K562 (cell line): ENCODE measurements at regions not wholly inside any gene's neighbourhood (a gene's known extent, or its start where the extent isn't known, plus 50 kb on each side); places are given as distances from the start of the nearest gene placed in this dataset.

Experiments
- ATAC-seq: fragments of 200-7000 bp; cut with Tn5 transposase; 3 replicates; pipeline ENCODE4 v1.9.1; 2020; ENCODE audit warnings: moderate library complexity
- BruUV-seq: library from RNA; stranded (reverse); fragments of 400-500 nt; replicated peaks from 2 replicates; lab custom pipeline; 2021; lab: Mats Ljungman, UMichigan
- CTCF ChIA-PET: fragments of 300-600 bp; formaldehyde crosslinking; extraction: SDS; loops from one replicate; lab custom pipeline; 2021; ENCODE audit warnings: low intra/inter-chr PET ratio; lab: Yijun Ruan, JAX
- POLR2A ChIA-PET: fragments of 300-600, 350-650 bp; sonication (Branson Sonifier 250); formaldehyde crosslinking; extraction: SDS; loops from one replicate; lab custom pipeline; 2021; ENCODE audit warnings: antibody characterized with exemption, inconsistent platforms; lab: Yijun Ruan, JAX
- DNase-seq, 4 experiments: peaks; one replicate each; pipeline versions ENCODE4 v3.0.0 to v3.0.0-alpha.2; 2011 to 2018; ENCODE audit warnings: low spot score in 3 of 4, mixed read lengths in 3 of 4; ENCODE audit errors: extremely low read depth in 1 of 4
- FAIRE-seq: peaks from 2 replicates; lab custom pipeline; 2011; peaks lifted over from hg19 to GRCh38; lab: Jason Lieb, UNC
- H2AFZ ChIP-seq: 2 replicates; pipeline ENCODE4 v1.6.0; 2011; ENCODE audit warnings: low read depth, low read length, control low read depth, inconsistent platforms
- H3K27ac ChIP-seq: fragments of 200-600 bp; 3 replicates; pipeline ENCODE4 v1.8.0; 2011; ENCODE audit warnings: low read depth, mild to moderate bottlenecking, control low read depth, inconsistent platforms, low read length, moderate library complexity, mixed read lengths; ENCODE audit errors: extremely low read depth
- H3K27me3 ChIP-seq, 2 experiments: fragments of 300-600 bp in 1 of 2; 2 replicates in 1 of 2; 3 replicates in 1 of 2; pipeline versions ENCODE4 v1.6.0 to v1.8.0; 2011; ENCODE audit warnings: inconsistent platforms in 2 of 2, low read length in 2 of 2, mild to moderate bottlenecking in 1 of 2, mixed read lengths in 1 of 2, moderate library complexity in 1 of 2; ENCODE audit not compliant: control insufficient read depth in 2 of 2, insufficient read depth in 2 of 2
- H3K36me3 ChIP-seq: fragments of 300-600 bp; 3 replicates; pipeline ENCODE4 v1.8.0; 2011; ENCODE audit warnings: mild to moderate bottlenecking, low read length, inconsistent platforms; ENCODE audit not compliant: control insufficient read depth, insufficient read depth
- H3K4me1 ChIP-seq, 2 experiments: fragments of 200-600 bp in 1 of 2; replicated peaks in 1 of 2; 2 replicates in 1 of 2; 3 replicates in 1 of 2; pipeline versions ENCODE4 v1.5.1 to v1.8.0; 2011; ENCODE audit warnings: inconsistent platforms in 2 of 2, low read length in 2 of 2, mild to moderate bottlenecking in 1 of 2, mixed read lengths in 1 of 2, moderate library complexity in 1 of 2; ENCODE audit not compliant: control insufficient read depth in 2 of 2, insufficient read depth in 2 of 2
- H3K4me2 ChIP-seq: 2 replicates; pipeline ENCODE4 v1.6.1; 2011; ENCODE audit warnings: low read length, control low read depth, inconsistent platforms, mixed read lengths; ENCODE audit not compliant: insufficient read depth
- H3K4me3 ChIP-seq: fragments of 200-600 bp; sonication (generic), shearing (Covaris generic); 2 replicates; pipeline ENCODE4 v1.5.1; 2016; ENCODE audit warnings: control low read depth, inconsistent platforms
- H3K79me2 ChIP-seq: fragments of 200-600 bp; 3 replicates; pipeline ENCODE4 v1.8.0; 2011; ENCODE audit warnings: low read length, inconsistent platforms; ENCODE audit not compliant: control insufficient read depth, insufficient read depth
- H3K9ac ChIP-seq, 2 experiments: 2 replicates each; pipeline versions ENCODE4 v1.6.0 to v1.6.1; 2011; ENCODE audit warnings: low read depth in 2 of 2, low read length in 2 of 2, control low read depth in 1 of 2, inconsistent platforms in 1 of 2, mild to moderate bottlenecking in 1 of 2, mixed read lengths in 1 of 2; ENCODE audit not compliant: insufficient read depth in 1 of 2
- H3K9me1 ChIP-seq: one replicate; pipeline ENCODE4 v1.6.0; 2011; ENCODE audit warnings: inconsistent platforms, mild to moderate bottlenecking, low read length, moderate library complexity; ENCODE audit not compliant: control insufficient read depth, insufficient read depth
- H3K9me3 ChIP-seq: replicated peaks from 2 replicates; pipeline ENCODE4 v1.5.1; 2011; ENCODE audit warnings: low read depth, low read length, inconsistent platforms; ENCODE audit not compliant: control insufficient read depth, insufficient read depth
- H4K20me1 ChIP-seq: replicated peaks from 2 replicates; pipeline ENCODE4 v1.6.1; 2011; ENCODE audit warnings: low read length, inconsistent platforms, mixed read lengths; ENCODE audit not compliant: control insufficient read depth, insufficient read depth
- CREM ChIP-seq: IDR thresholded peaks from 2 replicates; pipeline ENCODE4 v1.6.1; 2014; ENCODE audit warnings: antibody characterized with exemption, low read depth
- FOSL1 ChIP-seq: fragments of 200-800 bp; sonication (Bioruptor generic); conservative IDR thresholded peaks from 2 replicates; pipeline ENCODE4 v1.6.1; 2016; ENCODE audit warnings: missing genetic modification characterization, missing compliant biosample characterization
- HES1 ChIP-seq: fragments of 450-650 bp; IDR thresholded peaks from 2 replicates; pipeline ENCODE4 v1.6.1; 2016; ENCODE audit warnings: low read depth, mild to moderate bottlenecking, moderate library complexity
- KDM2B ChIP-seq: fragments of 250-450 bp; sonication (Bioruptor Pico); IDR thresholded peaks from 2 replicates; pipeline ENCODE4 v1.8.0; 2021; ENCODE audit warnings: mild to moderate bottlenecking, moderate library complexity
- MYBL2 ChIP-seq, 2 experiments: fragments of 450-650 bp in 1 of 2; sonication (generic) in 1 of 2; formaldehyde crosslinking in 1 of 2; IDR thresholded peaks; 2 replicates each; pipeline versions ENCODE4 v1.6.1 to v1.8.1; 2017 to 2022; ENCODE audit warnings: borderline replicate concordance in 1 of 2, inconsistent platforms in 1 of 2, low read depth in 1 of 2, mild to moderate bottlenecking in 1 of 2, missing genetic modification reagents in 1 of 2, moderate library complexity in 1 of 2
- NR2C2 ChIP-seq, 2 experiments: fragments of 200-800 bp in 1 of 2; sonication (Bioruptor generic) in 1 of 2; sonication (generic) in 1 of 2; formaldehyde crosslinking in 1 of 2; IDR thresholded peaks; 2 replicates each; pipeline versions ENCODE4 v1.6.1 to v1.8.0; 2016 to 2022; ENCODE audit warnings: mild to moderate bottlenecking in 1 of 2, missing compliant biosample characterization in 1 of 2, missing genetic modification characterization in 1 of 2, missing genetic modification reagents in 1 of 2
- PKNOX1 ChIP-seq: fragments of 450-650 bp; IDR thresholded peaks from 2 replicates; pipeline ENCODE4 v1.6.1; 2016
- POLR2G ChIP-seq: fragments of 200-400 bp; formaldehyde crosslinking; IDR thresholded peaks from 2 replicates; pipeline ENCODE4 v1.6.1; 2017; ENCODE audit warnings: low read depth, mild to moderate bottlenecking, antibody characterized with exemption, low read length, moderate library complexity
- TRIM25 ChIP-seq: fragments of 450-650 bp; IDR thresholded peaks from 2 replicates; pipeline ENCODE4 v1.7.0; 2016; ENCODE audit warnings: borderline replicate concordance
- ZBTB7A ChIP-seq: IDR thresholded peaks from 2 replicates; pipeline ENCODE4 v1.6.1; 2011; ENCODE audit warnings: low read depth, mild to moderate bottlenecking, low read length, moderate library complexity, borderline replicate concordance; ENCODE audit not compliant: control insufficient read depth
- ZNF445 ChIP-seq: fragments of 250-450 bp; sonication (Bioruptor Pico); IDR thresholded peaks from 2 replicates; pipeline ENCODE4 v1.4.0; 2020; ENCODE audit warnings: low read depth, mild to moderate bottlenecking, moderate library complexity
- in situ Hi-C: fragments of 300-500 bp; cut with MboI; formaldehyde crosslinking; loops from 4 replicates; pipeline ENCODE4 v1.15.0; 2018; ENCODE audit warnings: inconsistent platforms, mixed read lengths
- intact Hi-C: fragments of 100-400 bp; cut with micrococcal nuclease; formaldehyde crosslinking; loops from 2 replicates; pipeline ENCODE4 v1.14.2; 2022

GRCh38 chr10:65030263-65030662 is 1509.1 kb downstream of the REEP3 start:
- in situ Hi-C loops (no loop called here), intact Hi-C loops (no loop called here)
- POLR2A ChIA-PET, result no interaction called here
- H3K27ac ChIP-seq, result no peak overlapping the region
- DNase-seq (no peak), ATAC-seq (no peak), FAIRE-seq (no peak)
- no peaks in the 10 kb centered on the region for H3K9me1 ChIP-seq
- CTCF ChIA-PET, result no interaction called here
- H3K79me2 ChIP-seq, result no peaks in the 10 kb centered on the region
- H3K4me2 ChIP-seq, result no peak overlapping the region
- H3K27me3 ChIP-seq, result no peaks in the 10 kb centered on the region
- H3K9me3 ChIP-seq, result peaks cover 2% of the 10 kb centered on the region; the same call in 1 of the 2 replicates
- no peaks in the 10 kb centered on the region for H3K4me1 ChIP-seq
- no TSS peak for BruUV-seq
- no peaks in the 10 kb centered on the region for H3K36me3 ChIP-seq
- no peak overlapping the region for H3K9ac ChIP-seq
- H3K4me3 ChIP-seq, result no peak overlapping the region
- no peak overlapping the region for H2AFZ ChIP-seq
- no peaks in the 10 kb centered on the region for H4K20me1 ChIP-seq
- TF ChIP-seq ZBTB7A (no peak), TRIM25 (no peak), KDM2B (CRISPR knock-in tag) (no peak), MYBL2 (IDR thresholded peaks at IDR 0.05; ENCODE audit: low read depth) (no peak), MYBL2 (CRISPR knock-in tag; IDR thresholded peaks at IDR 0.05; ENCODE audit: borderline replicate concordance) (no peak), HES1 (no peak), FOSL1 (tag) (no peak), PKNOX1 (no peak), ZNF445 (CRISPR knock-in tag) (no peak), NR2C2 (CRISPR knock-in tag; IDR thresholded peaks at IDR 0.05) (no peak), NR2C2 (tag; IDR thresholded peaks at IDR 0.05) (no peak), CREM (no peak), POLR2G (no peak)
